NOMO-1 treated with DMSO at 0.1 percent for 48 hours (cell line): ENCODE measurements at regions not wholly inside any gene's neighbourhood (a gene's known extent, or its start where the extent isn't known, plus 50 kb on each side); places are given as distances from the start of the nearest gene placed in this dataset.

ENCODE experiments used
- DNase-seq: peaks from one replicate; lab custom pipeline; 2025; ENCODE audit not compliant: unreplicated experiment; lab: John Stamatoyannopoulos, UW

DNA sequence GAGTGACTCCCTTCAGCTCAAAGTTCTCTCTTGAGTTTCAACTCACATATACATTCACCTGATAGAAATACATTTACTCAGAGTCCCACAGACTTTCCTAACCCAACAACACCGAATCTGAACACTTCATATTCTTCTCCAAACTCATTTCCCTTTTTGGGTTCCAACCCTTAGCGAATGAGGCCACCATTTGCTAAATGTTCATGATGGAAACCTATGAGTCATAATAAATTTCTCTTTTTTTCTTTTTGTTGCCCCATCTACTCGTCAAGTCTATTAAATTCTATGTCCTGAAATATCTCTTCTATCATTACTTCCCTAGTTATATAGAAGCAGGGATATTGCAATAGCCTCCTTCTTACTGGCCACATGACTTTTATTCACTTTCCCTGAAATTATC is 100.1 kb downstream of the HLX start:
- peak; percentile 64 for DNase-seq

GRCh38 chr1:220982686-220983085 is 103.4 kb downstream of the HLX start:
- DNase-seq: peak; percentile 20

- DNase-seq: no peak
Measured at GRCh38 chr1:220983877-220984635, 104.8 kb downstream of the HLX start.

- DNase-seq: peak; percentile 6
Measured at GRCh38 chr1:220990427-220991339, 111.4 kb downstream of the HLX start.

DNA sequence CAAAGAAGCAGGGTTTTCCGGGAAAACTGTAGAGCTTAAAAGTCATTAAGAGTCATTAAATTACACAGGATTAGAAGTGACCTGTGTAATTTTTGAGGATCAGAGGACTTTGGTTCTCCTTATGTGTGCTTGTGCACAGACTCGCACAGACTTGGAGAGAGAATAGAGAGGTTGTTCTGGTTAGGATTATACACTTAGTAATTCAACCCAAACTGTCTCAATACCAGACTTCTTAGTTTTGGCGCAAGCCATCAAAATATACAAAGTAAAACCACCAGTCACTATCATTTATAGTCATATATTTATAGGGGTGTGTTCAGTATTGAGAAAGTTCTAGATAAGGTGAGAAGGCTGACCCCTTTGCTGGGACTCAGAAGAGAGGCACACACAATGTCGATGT is 112.3 kb downstream of the HLX start:
- DNase-seq: no peak

DNA sequence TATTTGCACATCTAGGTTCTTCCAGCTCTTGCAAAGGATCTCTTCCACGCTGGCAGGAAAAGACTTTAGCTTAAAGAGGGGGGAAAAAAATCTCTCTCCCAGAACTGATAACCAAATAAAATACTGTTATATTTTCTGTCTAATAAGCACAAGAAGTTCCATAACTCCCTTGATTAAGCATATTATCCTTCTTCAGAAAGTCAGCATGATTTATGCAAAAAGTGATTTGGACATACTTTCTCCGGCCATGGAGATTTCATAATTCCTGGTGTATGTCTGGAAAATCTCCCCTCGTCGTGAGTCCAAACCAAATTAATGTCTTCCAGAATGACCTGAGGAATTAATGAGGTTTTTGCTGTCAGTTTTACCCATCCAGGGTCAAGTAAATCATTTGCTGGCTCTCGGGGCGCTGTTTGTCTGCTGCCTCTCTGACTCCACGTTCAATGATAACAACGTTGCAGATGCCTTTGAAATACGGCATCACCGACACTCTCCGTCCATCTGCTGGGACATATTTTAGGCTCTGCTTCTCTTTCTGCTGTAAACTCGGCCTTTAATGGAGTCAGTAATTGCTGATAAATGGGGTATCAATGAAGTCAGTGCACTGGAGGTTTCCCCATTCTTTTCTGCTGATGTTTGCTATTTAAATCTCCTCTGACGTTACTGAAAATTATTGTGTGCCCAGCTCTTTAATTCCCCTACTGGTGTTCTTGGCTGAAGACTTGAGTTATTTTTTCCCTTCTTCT is 112.9 kb downstream of the HLX start:
- DNase-seq: no peak

DNA sequence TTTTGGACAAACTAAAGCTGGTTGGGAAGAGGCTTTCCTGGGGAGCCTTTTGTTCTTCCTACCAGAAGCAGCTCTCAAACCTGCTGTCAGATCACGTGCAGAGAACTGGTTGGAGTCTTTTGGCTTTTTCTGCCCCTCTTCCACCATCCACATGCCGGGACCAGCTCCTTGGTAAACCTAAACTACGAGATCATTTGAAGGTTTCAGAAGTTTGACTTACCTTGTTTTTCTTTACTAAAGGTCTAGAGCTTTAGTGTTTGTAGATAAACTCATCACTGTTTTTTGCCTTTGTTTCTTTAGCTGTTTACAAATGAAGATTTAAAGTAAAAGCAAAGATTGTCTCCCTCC is 113.4 kb downstream of the HLX start:
- no peak for DNase-seq

DNA sequence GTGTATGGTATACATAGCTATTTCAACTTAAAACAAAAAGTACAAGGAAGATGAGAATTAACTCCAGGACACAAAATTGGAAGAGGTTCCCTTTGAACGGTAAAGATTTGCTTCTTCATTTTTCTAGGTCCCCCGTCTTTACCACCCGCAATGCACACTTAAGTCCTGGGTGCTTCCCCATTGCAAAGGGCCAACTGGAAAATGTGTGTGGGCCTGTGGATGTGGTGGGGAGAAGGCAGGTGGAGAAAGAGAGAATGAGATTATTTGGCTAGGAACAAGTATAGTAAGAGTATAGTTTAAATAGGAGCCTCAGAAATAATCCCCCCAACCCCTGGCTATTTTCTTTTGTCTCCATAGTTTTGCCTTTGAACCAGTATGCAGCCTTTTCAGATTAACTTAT is 115.4 kb downstream of the HLX start:
- no peak for DNase-seq

- no peak for DNase-seq
Measured at GRCh38 chr1:220997791-220998190, 118.5 kb downstream of the HLX start.

DNA sequence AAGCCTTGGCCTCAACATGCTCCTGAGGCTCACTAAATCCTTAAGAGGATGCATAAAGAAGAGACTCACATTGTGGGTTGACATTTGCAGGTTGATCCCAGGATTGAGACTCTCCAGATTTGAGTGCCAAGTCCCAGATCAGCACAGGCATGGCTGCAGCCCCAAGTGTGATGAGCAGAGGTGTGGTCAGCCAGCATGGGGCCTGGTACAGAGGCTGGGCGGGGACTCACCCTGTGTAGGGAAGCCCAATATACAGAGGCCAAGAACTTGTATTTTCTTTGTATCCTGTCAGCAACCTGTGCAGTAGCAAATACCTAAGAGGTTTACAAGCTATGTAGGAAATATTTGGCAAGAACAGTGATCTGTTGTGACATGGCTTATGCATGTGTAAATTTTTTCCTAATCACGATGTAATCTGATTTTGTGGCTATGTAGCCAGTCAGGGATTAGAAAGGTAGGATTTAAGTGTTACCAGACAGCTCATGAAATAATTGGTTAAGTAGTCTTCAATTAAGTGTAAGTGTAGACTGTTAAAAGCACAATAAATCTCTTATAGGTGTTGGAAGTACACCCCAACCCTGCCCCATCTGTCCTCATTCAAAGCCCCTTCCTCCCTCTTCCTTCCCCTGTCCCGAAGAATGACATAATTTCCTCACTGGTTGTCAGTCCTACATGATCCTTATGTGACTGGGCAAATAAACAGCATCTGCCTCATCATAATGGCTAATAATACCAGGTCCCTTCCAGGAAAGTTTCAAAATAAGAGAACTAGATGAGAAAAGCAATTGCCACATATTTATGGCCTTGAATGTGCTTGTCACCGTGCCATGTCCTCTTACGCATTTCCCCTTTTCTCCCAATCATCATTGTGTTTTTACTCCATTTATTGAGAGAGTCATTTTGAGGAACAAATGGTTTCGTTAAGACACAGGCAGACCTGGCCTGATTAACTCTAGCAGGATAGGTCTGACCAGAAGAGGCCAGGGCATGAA is 120.9 kb downstream of the HLX start:
- DNase-seq: peak; percentile 98

DNA sequence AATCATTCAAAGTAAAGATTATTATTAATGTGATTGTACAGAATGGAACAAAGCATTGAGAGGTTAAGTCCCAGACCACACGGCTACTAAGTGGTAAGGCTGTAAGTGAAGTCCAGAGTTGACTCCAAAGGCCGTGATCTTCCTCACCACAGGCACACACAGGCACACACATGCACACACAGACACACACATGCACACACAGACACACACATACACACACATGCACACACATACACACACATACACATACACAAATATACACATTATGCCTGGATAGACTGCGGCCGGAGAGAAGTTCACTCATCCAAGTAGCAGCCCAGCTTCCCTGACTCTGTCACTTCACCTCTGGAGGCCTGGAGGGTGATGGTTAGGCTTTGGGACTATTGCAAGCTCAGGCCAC is 121.9 kb downstream of the HLX start:
- DNase-seq: no peak

DNA sequence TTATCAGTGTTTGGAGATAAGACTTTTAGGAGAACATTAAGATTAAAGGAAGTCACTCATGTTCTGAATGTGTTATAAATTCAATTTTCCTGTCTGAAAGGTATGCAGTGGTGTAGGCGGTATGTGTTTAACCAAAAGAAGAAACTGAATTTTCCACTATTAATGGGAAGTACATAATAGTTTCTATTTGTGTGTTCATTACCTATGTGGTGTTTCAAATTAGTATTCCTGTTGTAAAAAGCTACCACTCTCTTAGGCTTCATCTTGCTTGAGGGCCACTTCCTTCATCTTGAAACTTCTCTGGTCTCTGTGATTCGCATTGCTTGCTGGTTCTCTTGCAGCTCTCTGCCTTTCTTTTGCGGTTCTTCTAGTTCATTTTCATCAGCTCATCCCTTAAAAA is 123.4 kb downstream of the HLX start:
- DNase-seq: no peak

- DNase-seq: no peak
Measured at GRCh38 chr1:221011145-221011544, 131.9 kb downstream of the HLX start.

DNA sequence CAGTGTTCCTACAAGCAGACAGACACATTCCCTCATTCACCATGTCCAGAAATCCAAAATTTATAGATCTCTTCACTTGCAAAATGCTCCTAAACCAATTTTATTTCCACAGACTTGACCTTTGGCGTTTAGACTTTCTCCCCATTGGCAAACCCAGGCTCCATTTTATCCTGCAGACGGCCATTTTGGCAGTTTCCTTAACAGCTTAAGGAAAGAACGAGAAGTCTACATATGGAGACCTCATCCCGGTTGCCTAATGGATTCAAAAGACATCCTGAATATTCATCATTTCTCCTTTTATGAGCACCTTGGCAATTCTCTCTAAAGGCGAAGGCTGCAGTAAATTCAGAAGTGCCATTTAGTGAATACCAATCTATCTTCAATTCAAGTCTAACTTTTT is 132.9 kb downstream of the HLX start:
- DNase-seq: no peak

GRCh38 chr1:221013691-221014660 is 134.7 kb downstream of the HLX start:
- DNase-seq: peak; percentile 36

GRCh38 chr1:221015159-221015790 is 136.0 kb downstream of the HLX start:
- DNase-seq: peak; percentile 52

DNA sequence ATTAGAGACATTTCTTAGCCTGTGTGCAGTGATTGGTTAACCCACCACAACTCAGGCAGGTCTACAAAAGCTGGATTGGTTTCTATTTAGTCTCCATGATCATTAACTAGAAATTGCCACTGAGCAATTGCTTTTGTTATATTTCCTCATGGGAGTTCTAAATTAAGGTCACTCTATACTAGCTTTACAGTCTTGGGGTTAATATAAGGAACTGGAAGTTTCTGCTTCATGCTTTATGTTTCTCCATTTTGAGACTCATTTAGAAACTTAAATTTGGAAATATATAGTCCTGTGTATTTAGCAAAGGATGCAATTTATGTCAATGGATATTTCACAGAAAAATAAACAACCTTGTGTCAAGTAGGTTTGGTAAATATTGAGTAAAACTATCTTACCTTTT is 137.5 kb downstream of the HLX start:
- DNase-seq: peak; percentile 84

- no peak for DNase-seq
Measured at GRCh38 chr1:221018414-221018813, 139.2 kb downstream of the HLX start.

GRCh38 chr1:221022331-221022730 is 143.1 kb downstream of the HLX start:
- no peak for DNase-seq
